HG03064 (cell line): ENCODE measurements at regions not wholly inside any gene's neighbourhood (a gene's known extent, or its start where the extent isn't known, plus 50 kb on each side); places are given as distances from the start of the nearest gene placed in this dataset.

Source experiments
- ATAC-seq: cut with Tn5 transposase; IDR thresholded peaks from one replicate; pipeline ENCODE4 v1.9.1; 2021; ENCODE audit warnings: low read depth; ENCODE audit not compliant: unreplicated experiment

- ATAC-seq: no peak
These were observed 121.8 kb downstream of the SPCS3 start for GRCh38 chr4:176441594-176441993.

GRCh38 chr4:176443117-176443516, 123.4 kb downstream of the SPCS3 start:
- ATAC-seq: no peak

- ATAC-seq: no peak
These were observed 124.1 kb downstream of the SPCS3 start for GRCh38 chr4:176443646-176444409.

GRCh38 chr4:176444741-176445140, 125.0 kb downstream of the SPCS3 start:
- ATAC-seq: no peak

- ATAC-seq: no peak
These were observed 129.0 kb downstream of the SPCS3 start for GRCh38 chr4:176448761-176449160.

- ATAC-seq: no peak
These were observed 131.7 kb downstream of the SPCS3 start for GRCh38 chr4:176451443-176451842.

- ATAC-seq: no peak
These were observed 133.3 kb downstream of the SPCS3 start for GRCh38 chr4:176453079-176453478.

GRCh38 chr4:176453658-176454057, 133.9 kb downstream of the SPCS3 start:
- no peak for ATAC-seq

- peak; percentile 99 for ATAC-seq
These were observed 145.0 kb downstream of the SPCS3 start for GRCh38 chr4:176464748-176465147.

GRCh38 chr4:176467001-176467400, 147.2 kb downstream of the SPCS3 start:
- no peak for ATAC-seq

GRCh38 chr4:176469546-176469945, 149.8 kb downstream of the SPCS3 start:
- ATAC-seq: no peak

- ATAC-seq: no peak
These were observed 150.9 kb downstream of the SPCS3 start for GRCh38 chr4:176470671-176471070.

- no peak for ATAC-seq
These were observed 155.3 kb downstream of the SPCS3 start for GRCh38 chr4:176475067-176475466.

- ATAC-seq: no peak
These were observed 158.3 kb downstream of the SPCS3 start for GRCh38 chr4:176478076-176478475.

- ATAC-seq: no peak
These were observed 160.0 kb downstream of the SPCS3 start for GRCh38 chr4:176479767-176480166.

GRCh38 chr4:176482972-176483371, 163.2 kb downstream of the SPCS3 start:
- ATAC-seq: no peak

GRCh38 chr4:176484301-176484984, 164.7 kb downstream of the SPCS3 start:
- no peak for ATAC-seq

GRCh38 chr4:176489001-176489400, 169.2 kb downstream of the SPCS3 start:
- no peak for ATAC-seq

- ATAC-seq: peak; percentile 100
These were observed 173.0 kb downstream of the SPCS3 start for GRCh38 chr4:176492646-176493302.

GRCh38 chr4:176498617-176499256, 179.0 kb downstream of the SPCS3 start:
- ATAC-seq: no peak

- no peak for ATAC-seq
These were observed 179.8 kb downstream of the SPCS3 start for GRCh38 chr4:176499518-176499917.
